HG03280 (cell line): ENCODE measurements at regions not wholly inside any gene's neighbourhood (a gene's known extent, or its start where the extent isn't known, plus 50 kb on each side); places are given as distances from the start of the nearest gene placed in this dataset.

ENCODE experiments used
- ATAC-seq: cut with Tn5 transposase; IDR thresholded peaks from one replicate; pipeline ENCODE4 v1.9.1; 2021; ENCODE audit warnings: mild to moderate bottlenecking, moderate library complexity; ENCODE audit not compliant: unreplicated experiment

DNA sequence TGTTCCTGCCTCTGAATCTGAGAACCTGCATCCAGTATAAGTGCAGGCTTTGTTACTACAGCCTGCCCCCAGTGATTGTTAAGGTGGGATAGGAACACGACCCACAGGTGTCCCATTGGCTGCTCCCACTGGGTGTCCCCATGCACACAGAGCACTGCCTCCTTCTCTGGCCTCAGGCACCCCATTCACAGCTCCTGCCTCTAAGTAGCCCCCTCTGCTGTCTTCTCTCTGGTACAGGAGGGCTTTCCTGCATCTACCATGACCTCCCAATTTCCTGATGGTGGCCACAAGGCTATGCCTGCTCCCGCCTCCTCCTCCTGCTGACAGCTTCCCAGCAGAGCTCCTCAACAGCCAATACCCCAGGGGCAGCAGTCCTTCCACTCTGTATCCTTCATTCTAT is 238.6 kb upstream of the TMC3 start:
- no peak for ATAC-seq

DNA sequence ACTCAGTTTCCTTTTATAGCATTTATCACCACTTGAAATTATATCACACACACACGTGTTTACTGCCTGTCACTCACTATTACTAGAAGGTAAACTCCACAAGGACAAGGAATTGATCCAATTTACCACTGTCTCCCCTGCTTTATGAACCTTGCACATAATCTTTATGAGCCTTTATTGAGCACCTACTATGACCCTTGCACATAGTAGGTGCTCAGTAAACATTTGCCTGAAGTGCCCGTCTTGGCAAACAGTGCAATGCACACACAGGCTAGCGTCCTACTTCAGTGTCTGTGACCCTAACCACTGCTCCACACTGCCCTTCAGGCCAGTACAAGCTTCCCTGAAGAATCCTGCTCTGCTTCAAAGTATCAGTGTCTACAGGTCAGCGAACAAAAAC is 237.7 kb upstream of the TMC3 start:
- no peak for ATAC-seq

DNA sequence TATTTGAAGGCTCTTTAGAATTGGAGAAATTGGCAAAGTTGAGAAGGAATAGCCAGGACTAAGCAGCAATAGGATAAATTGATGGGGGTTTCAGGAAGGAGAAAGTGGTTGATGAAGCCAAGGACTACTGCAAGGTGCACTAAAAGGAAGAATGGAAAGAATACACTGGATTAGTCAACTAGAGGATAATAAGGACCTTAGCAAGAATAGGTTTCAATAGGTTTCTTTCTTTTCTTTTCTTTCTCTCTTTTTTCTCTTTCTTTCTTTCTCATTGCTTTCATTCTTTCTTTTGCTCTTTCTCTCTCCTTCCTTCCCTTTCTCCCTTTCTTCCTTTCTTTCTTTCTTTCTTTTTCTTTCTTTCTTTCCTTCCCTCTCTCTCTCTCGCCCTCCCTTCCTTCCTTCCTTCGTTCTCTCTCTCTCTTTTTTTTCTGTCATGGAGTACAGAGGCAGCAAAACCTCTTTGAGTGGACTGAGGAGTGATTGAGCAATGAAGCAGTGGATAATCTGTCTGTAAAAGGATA is 234.4 kb upstream of the TMC3 start:
- ATAC-seq: no peak

DNA sequence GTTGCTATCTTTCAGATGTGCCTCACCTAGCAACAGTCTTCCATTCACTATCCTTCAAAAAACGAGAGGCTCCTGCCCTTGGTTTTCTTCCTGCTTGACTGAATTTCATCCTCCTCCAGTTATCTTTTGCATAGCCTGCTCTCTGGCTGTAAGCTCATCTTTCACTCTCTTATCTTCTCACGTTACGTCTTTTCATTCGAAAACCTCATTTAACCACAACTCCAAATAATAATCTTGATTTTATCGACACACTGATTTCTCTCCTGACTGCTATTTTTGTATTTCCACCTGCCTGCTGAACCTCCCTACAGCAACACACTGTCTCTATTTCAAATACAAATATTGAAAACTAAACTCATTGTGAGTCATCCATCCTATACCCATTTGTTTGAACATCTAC is 230.7 kb upstream of the TMC3 start:
- no peak for ATAC-seq

DNA sequence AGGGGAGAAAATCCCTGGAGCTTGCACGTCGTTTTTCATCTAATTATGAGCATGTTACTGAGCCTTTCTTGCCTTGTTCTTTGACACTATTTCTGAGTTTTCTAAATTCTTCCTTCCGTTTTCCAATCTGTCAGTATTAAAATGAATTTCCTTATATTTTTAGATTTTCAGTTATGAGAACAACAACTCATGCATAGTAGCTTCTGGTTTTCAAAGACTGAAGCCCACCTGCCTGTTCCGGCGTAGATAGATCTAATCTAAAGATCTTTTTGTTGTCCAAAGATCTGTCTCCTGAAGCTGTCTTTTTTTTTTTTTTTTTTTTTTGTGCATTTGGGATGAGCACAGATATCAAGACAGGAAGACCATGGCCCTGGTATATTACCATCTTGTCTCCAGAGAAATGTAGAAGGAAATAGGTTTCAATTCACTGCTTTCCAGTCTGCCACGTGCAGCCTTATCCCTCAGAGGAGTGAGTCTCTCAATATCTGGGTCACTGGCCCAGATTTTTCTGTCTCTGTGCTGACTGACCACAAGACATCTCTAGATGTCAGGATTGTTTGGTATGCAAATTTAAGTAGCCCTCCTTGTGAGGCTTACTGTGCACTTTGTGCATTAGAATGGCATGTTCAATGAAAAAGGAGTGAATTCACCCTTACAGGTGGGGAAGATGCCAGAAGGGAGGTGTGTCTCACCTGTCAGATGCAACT is 222.3 kb upstream of the TMC3 start:
- ATAC-seq: no peak

DNA sequence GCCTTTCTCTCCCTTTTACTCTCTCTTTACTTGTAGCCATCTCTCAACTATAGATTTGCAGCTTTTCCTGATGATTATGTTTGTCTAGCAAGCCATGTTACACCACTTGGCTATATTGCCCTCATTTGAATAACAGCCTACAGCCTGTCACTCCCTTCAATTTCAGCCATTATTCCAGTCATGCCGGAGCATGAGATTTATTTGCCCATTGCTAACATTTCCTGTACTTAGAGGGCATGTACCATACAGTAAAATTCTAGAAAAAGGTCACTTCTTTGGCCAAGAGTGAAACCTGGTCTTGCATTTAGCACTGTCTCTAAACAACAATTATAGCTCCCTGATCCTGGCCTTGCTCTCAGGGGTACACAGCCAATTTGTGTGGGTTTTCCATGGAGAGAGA is 221.7 kb upstream of the TMC3 start:
- no peak for ATAC-seq

DNA sequence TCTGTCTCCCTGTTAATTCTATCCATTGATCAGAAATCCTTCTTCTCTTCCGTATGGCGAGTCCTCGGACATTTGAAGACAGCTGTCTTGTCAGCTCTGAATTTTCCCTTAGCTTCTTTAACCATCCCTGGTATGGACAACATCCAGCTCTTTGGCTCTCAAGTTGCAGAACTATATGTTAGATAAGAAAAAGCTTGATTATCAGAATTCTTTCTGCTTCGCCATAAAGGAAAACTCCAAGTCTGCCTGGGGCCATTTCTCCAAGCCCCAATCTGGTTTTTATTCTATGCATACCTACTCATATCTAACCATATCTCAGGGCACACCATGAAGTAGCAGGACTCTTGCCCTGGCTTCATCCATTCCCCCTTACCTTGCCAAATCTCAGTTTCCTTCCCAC is 215.7 kb upstream of the TMC3 start:
- ATAC-seq: no peak

DNA sequence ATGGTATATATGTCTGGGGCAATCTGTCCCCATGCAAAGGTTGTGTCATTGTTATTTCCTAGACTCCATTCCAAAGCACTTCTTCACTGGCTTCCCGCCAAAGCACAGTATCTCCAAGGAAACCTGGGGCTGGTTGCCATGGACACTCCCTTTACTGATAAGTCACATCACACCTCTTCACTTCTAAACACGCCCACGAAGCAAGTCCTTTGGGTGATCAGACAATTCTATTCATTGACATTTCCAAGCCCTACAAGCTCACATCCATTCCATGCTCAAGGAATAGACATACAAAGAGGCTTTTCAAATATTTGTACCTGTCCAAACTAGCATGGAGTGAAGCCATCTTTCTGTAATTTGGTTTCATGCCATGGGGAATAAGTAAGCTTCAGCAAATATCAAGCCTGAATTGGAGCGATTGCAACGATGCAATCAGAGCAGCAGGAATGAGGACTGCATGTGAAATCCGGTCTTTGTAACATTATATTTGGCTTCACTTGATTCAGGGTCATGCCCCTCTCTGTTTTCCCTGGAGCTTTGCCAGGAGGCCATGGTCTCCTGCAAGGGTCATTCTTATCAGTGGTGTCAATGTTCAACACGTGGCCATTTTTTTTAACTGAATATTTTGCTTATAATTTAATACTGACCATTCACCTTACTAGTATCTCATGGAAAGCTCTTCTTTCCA is 201.6 kb upstream of the TMC3 start:
- ATAC-seq: no peak

DNA sequence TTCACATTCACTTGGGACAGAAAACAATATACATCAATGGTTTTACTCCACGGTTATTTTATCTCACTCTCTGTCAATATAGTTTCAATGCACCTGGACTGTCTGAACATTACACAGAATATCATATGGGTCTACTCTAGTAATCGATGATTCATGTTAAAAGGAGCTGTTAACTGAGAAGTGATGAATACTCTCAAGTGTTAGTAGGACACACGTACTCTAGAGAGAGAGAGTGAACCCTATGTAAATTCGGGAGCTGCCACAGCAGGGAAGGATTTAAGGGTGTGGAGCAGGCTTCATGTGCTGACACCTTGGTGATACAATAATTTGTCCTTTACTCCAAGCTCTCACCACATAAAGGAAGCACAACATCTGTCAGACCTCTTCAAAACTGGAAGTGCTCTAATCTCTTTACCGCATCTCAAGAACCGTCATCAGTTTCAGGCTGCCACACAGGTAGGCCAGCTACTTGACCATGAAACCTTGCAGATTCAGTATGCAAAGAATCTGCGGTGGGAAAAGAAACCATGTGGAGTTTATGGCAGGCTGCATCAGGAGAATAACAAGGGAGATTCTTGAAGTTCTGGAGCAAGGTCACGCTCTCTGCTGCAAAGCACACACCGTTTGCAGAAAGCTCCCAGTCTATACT is 199.2 kb upstream of the TMC3 start:
- no peak for ATAC-seq

DNA sequence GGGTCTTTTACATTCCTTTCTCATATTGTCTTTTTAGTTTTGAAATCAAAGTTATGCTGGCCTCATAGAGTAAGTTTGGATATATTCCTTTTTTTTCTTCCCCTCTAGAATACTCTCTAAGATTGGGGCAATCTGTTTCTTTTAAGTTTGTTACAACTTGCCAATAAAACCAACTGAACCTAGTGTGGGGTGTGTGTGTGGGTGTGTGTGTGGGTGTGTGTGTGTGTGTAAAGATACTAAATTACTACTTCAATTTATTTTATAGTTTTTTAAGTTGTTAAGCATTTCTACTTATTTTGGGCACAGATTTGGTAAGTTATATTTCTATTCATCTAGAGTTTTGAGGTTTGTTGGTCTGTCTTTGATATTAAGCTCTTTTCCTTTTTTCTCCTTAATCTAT is 198.2 kb upstream of the TMC3 start:
- no peak for ATAC-seq

DNA sequence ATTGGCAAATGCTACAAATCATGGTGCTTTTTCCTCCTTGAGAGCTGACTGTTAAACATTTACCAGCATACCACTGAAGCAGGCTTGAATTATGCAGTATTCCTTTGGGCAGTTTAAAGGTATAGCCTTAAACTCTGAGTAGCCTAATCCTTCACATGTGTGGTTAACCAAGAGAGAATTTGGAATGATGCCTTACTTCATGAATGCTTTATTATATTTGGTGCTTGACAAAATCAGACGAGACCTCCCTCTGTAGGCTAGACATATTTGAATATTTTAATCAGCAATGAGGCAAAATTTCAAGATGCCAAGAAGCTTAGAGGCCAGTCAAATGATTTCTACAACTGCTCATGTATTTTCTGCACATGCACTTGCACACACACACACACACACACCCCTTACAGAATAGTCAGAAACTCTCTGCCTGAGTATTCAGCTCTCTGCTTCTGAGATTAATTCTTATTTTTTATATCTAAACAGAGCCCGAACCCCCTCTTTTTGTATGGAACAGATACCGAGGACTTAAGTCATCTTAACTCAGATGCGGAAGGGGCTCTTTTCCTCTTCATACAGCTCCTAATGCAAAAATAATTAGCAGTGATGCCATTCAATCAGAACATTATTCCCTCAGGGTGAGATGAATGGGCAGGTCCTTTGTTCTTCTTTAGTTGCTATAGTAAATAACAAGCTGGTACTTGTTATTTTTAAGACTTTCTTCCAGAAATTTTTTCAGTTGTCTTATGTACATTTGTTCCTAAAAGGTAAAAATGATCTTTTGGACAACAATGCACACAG is 195.5 kb upstream of the TMC3 start:
- ATAC-seq: no peak

DNA sequence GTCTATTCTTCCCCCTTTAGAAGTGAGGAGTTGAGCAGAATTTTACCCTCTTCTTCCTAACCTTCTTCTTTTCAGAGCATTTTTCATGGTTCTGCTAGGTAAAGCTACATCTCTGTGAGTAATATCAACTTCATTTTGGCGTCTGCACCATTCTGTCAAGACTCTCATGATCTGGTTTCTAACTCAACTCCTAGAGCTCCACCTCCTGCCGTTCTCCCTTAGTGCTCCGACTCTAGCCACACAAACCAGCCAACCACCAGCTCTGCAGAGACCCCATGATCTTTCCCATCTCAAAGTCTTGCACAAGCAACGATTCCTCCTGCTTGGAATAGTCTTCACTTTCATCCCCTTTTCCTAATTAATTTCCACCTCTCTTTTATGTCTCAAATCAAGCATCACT is 193.9 kb upstream of the TMC3 start:
- no peak for ATAC-seq

DNA sequence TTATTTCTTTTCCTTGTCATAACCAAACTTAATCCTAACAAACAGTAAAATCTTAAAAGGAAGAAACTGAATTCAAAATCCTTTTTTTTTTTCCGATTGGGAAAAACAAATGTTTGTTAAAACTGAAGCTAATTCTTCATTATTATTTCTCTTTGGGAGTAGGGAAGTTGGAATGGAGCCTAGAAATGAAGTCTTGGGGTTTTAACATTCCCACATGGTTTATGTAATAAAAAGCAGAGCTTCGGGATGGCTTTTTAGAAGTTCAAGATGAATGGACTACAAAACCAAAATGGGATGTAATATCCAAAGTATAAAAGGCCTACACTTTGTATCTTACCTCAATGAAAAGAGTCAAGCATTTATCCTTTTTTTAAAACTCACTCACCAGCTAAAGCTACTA is 189.0 kb upstream of the TMC3 start:
- no peak for ATAC-seq

DNA sequence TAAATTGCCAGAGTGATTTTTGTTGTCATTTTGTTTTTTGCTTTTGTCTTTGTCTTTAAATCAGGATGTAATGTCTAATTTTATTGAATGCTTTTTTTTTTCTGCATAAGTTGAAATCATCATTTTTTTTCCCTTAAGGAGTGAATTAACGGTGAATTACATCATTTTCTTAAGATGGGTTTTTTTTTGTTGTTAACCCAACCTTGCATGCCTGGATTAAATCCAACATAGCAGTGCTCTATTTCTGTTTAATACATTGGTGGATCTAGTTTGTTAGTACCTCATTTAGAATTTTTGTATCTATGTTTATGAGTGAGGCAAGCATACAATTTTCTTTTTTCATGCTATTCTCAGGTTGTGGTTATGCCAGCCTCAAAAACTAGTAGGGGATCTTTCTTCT is 186.4 kb upstream of the TMC3 start:
- ATAC-seq: no peak

DNA sequence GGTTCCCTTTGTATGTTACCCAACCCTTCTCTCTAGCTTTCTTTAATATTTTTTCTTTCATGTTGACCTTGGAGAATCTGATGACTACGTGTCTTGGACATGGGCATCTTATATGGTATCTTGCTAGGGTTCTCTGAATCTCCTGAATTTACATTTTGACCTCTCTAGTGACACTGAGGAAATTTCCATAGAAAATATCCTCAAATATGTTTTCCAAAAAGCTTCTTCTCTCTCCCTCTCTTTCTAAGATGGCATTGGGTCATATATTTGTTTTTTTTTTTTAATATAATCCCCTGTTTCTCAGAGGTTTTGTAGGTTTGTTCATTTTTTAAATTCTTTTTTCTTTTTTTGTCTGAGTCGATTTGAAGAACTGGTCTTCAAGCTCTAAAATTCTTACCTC is 184.0 kb upstream of the TMC3 start:
- no peak for ATAC-seq

DNA sequence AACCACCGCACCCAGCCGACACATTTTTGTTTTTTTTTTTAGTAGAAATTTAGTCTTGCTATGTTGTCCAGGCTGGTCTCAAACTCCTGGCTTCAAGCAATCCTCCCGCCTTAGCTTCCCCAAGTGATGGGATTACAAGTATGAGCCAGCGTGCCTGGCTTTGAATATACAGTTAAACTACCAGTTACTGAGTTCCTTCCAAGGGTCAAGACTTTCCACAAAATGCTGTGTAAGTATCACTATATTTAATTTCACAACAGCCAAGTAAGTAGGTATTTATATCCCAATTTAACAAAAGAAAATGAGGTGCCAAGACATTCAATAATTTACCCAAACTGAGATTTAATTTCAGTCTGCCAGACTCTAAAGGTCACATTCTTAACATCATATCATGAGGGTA is 181.3 kb upstream of the TMC3 start:
- no peak for ATAC-seq

DNA sequence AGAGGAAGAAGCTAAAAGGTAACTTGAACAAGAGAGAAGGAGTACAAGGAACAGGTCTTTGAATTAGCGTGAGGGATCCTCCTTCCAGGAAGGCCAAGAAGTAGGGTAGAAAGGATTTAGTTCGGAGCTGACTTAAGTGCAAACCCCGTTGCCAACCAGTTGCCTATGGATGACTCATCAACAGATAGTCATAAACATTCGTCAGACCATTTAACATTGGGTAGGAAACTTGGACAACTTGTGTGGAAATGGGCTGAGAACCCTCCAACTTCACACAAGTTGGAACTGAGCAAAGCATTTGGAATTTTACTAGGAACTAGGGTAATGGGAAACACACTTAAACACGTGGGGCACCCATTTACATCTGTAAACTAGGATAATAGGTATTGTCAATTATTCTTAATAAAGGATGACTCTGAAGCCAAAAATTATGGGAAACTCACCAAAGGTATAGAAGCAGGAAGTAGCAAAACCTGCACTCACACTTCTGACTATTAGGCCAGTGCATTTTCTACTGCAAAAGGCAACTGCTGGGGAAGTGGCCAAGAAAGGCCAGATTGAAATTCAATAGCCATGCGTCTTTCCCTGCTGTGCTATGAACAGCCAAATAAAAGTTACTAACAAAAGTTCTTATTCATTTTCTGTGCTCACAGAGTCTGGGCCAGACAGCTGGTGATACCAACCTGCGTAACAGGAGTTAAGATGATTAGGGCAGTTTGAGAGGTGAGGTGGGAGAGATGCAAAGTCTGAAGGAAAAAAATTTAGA is 174.5 kb upstream of the TMC3 start:
- ATAC-seq: no peak

DNA sequence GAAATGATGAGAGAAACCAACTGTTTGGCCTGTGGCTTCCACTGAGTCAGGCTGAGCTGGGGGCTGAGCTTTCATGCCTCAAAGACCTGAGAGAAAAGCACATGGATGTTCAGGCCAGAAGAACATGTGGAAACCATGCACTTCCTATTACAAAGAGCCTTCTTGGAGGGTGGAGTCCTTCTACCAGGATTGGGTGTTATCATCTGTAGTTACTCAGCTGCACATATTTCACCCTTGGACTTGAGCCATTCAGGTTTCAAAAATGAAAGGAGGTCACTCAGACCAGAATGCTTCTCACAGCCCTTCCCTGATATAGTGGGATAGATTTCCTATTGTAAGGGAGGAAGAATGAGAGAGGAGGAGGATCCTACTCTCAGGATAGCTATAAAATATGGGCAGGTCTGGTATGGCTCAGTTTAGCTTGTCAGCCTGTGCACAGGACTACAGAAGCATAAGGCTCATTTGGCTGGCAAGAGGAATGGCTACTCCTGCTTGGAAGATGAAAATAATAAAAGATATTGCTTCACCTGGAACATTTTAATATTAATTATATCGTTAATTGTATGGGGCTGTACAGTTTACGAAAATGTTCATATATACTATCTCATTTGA is 173.6 kb upstream of the TMC3 start:
- ATAC-seq: no peak

DNA sequence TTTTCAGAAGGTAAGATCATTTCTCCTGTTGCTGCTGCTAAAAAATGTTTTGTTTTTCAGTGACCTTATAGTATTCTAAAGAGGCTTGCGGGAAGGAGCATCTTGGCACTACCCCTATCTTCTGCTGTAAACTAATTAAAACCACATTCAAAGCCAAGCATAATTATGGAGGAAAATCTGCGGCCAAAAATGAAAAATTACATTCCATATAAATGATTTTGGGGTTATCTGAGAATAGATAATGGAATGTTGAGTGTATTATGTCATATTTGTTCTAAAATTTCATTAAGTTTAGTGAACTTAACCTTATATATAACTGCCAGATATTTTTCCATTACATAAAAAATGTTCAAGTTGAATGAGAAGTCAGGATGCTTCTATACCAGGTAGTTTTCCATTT is 170.4 kb upstream of the TMC3 start:
- no peak for ATAC-seq

DNA sequence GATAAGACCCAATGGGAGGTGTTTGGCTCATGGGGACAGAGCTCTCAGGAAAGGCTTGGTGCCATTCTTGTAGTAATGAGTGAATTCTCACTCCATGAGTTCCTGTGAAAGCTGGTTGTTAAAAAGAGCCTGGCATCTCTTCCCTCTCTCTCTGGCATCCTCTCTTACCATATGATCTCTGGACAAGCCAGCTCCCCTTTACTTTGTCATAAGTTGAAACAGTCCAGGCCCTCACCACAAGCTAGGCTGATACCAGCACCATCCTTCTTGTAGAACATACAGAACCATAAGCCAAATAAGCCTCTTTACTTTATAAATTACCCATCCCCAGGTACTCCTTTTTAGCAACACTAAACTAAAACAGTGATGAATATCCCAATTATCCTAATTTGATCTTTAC is 166.9 kb upstream of the TMC3 start:
- ATAC-seq: no peak
